CD8-positive, alpha-beta memory T cell (primary cell): ENCODE measurements at regions not wholly inside any gene's neighbourhood (a gene's known extent, or its start where the extent isn't known, plus 50 kb on each side); places are given as distances from the start of the nearest gene placed in this dataset.

Source experiments
- CTCF ChIA-PET: fragments of 350-600 bp; sonication (Branson Sonifier 250); formaldehyde crosslinking; loops from one replicate; lab custom pipeline; 2021; ENCODE audit warnings: antibody characterized with exemption; lab: Charles Lee
- POLR2A ChIA-PET: fragments of 350-600 bp; sonication (Branson Sonifier 250); formaldehyde crosslinking; loops from one replicate; lab custom pipeline; 2021; ENCODE audit warnings: antibody characterized with exemption; lab: Charles Lee
- DNase-seq, 5 donors: peaks; one replicate each; pipeline versions ENCODE4 v3.0.0 to v3.0.0-alpha.2; 2020 to 2022; ENCODE audit warnings: mixed read lengths in 1 of 5
- H3K27ac ChIP-seq: one replicate; pipeline ENCODE4 v1.7.0; 2013; ENCODE audit warnings: low read depth, mild to moderate bottlenecking, low read length, moderate library complexity
- H3K27me3 ChIP-seq: 2 replicates; pipeline ENCODE4 v1.7.0; 2013; ENCODE audit warnings: low read length, mild to moderate bottlenecking; ENCODE audit not compliant: insufficient read depth, poor library complexity, severe bottlenecking
- H3K36me3 ChIP-seq: 2 replicates; pipeline ENCODE4 v1.7.0; 2013; ENCODE audit warnings: mild to moderate bottlenecking, low read length, moderate library complexity; ENCODE audit not compliant: insufficient read depth
- H3K4me1 ChIP-seq: 2 replicates; pipeline ENCODE4 v1.7.0; 2013; ENCODE audit warnings: mild to moderate bottlenecking, low read length, moderate library complexity; ENCODE audit not compliant: insufficient read depth
- H3K4me3 ChIP-seq: 2 replicates; pipeline ENCODE4 v1.7.0; 2013; ENCODE audit warnings: mild to moderate bottlenecking, low read length
- H3K9me3 ChIP-seq: 2 replicates; pipeline ENCODE4 v1.7.0; 2013; ENCODE audit warnings: mild to moderate bottlenecking, low read length
- H3K27ac Mint-ChIP-seq, 8 donors: one replicate each; pipeline ENCODE4 v1.8.0; 2020 to 2021; ENCODE audit warnings: mixed read lengths in 8 of 8, mild to moderate bottlenecking in 6 of 8, inconsistent platforms in 3 of 8, moderate library complexity in 3 of 8
- H3K27me3 Mint-ChIP-seq, 2 donors: one replicate each; pipeline ENCODE4 v1.8.0; 2020 to 2021; ENCODE audit warnings: mixed read lengths in 2 of 2, mild to moderate bottlenecking in 1 of 2, moderate library complexity in 1 of 2
- H3K36me3 Mint-ChIP-seq, 3 donors: one replicate each; pipeline ENCODE4 v1.8.0; 2020 to 2021; ENCODE audit warnings: mixed read lengths in 3 of 3, inconsistent platforms in 1 of 3, mild to moderate bottlenecking in 1 of 3
- H3K4me1 Mint-ChIP-seq, 3 donors: one replicate each; pipeline ENCODE4 v1.8.0; 2020 to 2021; ENCODE audit warnings: mixed read lengths in 3 of 3, inconsistent platforms in 1 of 3, mild to moderate bottlenecking in 1 of 3
- H3K4me3 Mint-ChIP-seq, 7 donors: one replicate each; pipeline ENCODE4 v1.8.0; 2020 to 2021; ENCODE audit warnings: mixed read lengths in 7 of 7, mild to moderate bottlenecking in 6 of 7, moderate library complexity in 4 of 7, inconsistent platforms in 2 of 7
- H3K9me3 Mint-ChIP-seq, 5 donors: one replicate each; pipeline ENCODE4 v1.8.0; 2020 to 2022; ENCODE audit warnings: mixed read lengths in 5 of 5, mild to moderate bottlenecking in 3 of 5, moderate library complexity in 2 of 5, inconsistent platforms in 1 of 5

GRCh38 chr14:96931751-96932150, 134.6 kb downstream of the VRK1 start:
- no peak for DNase-seq
- peaks cover 0 to 1% (median 0%) of the 10 kb centered on the region in 3 donors for H3K36me3 Mint-ChIP-seq
- no peaks in the 10 kb centered on the region for H3K9me3 Mint-ChIP-seq
- H3K27me3 Mint-ChIP-seq, result no peaks in the 10 kb centered on the region
- no peak overlapping the region for H3K27ac Mint-ChIP-seq
- H3K4me1 Mint-ChIP-seq, result no peaks in the 10 kb centered on the region
- POLR2A ChIA-PET, result no interaction called here
- H3K4me3 ChIP-seq, result no peak overlapping the region
- no peak overlapping the region for H3K27ac ChIP-seq
- H3K4me3 Mint-ChIP-seq, result no peak overlapping the region
- H3K4me1 ChIP-seq, result no peaks in the 10 kb centered on the region
- no peaks in the 10 kb centered on the region for H3K9me3 ChIP-seq
- no peaks in the 10 kb centered on the region for H3K27me3 ChIP-seq
- H3K36me3 ChIP-seq, result no peaks in the 10 kb centered on the region
- CTCF ChIA-PET, result no interaction called here

- no peaks in the 10 kb centered on the region for H3K9me3 Mint-ChIP-seq
- H3K4me3 Mint-ChIP-seq, result no peak overlapping the region
- Histone ChIP-seq H3K36me3 (no peaks in the 10 kb centered on the region), H3K27me3 (no peaks in the 10 kb centered on the region), H3K9me3 (no peaks in the 10 kb centered on the region), H3K4me3 (no peak overlapping the region), H3K27ac (no peak overlapping the region), H3K4me1 (no peaks in the 10 kb centered on the region)
- DNase-seq, result no peak
- H3K27ac Mint-ChIP-seq, result no peak overlapping the region
- H3K4me1 Mint-ChIP-seq, result no peaks in the 10 kb centered on the region
- H3K36me3 Mint-ChIP-seq, result peaks cover 0 to 3% (median 1%) of the 10 kb centered on the region in 3 donors
- peaks cover 0 to 4% of the 10 kb centered on the region in 2 donors for H3K27me3 Mint-ChIP-seq
- ChIA-PET CTCF (no interaction called here), POLR2A (no interaction called here)
Observed at GRCh38 chr14:96934638-96935330, 137.6 kb downstream of the VRK1 start.

- H3K27me3 Mint-ChIP-seq, result peaks cover 0 to 4% of the 10 kb centered on the region in 2 donors
- no peaks in the 10 kb centered on the region for H3K9me3 Mint-ChIP-seq
- no peaks in the 10 kb centered on the region for H3K27me3 ChIP-seq
- H3K27ac ChIP-seq, result no peak overlapping the region
- H3K4me1 Mint-ChIP-seq, result no peaks in the 10 kb centered on the region
- DNase-seq, result no peak
- H3K9me3 ChIP-seq, result no peaks in the 10 kb centered on the region
- CTCF ChIA-PET, result no interaction called here
- H3K4me1 ChIP-seq, result no peaks in the 10 kb centered on the region
- no peak overlapping the region for H3K4me3 ChIP-seq
- no peak overlapping the region for H3K4me3 Mint-ChIP-seq
- H3K36me3 ChIP-seq, result no peaks in the 10 kb centered on the region
- H3K27ac Mint-ChIP-seq, result peak overlapping the region in 1 of 8 donors; percentile 38
- POLR2A ChIA-PET, result no interaction called here
- H3K36me3 Mint-ChIP-seq, result peaks cover 0 to 9% (median 0%) of the 10 kb centered on the region in 3 donors
Observed at GRCh38 chr14:96938946-96939345, 141.8 kb downstream of the VRK1 start.

- Mint-ChIP-seq H3K27me3 (peaks cover 0 to 4% of the 10 kb centered on the region in 2 donors), H3K36me3 (peaks cover 0 to 9% (median 0%) of the 10 kb centered on the region in 3 donors), H3K9me3 (no peaks in the 10 kb centered on the region), H3K4me3 (no peak overlapping the region), H3K27ac (no peak overlapping the region), H3K4me1 (peaks cover 2 to 5% (median 5%) of the 10 kb centered on the region in 3 donors)
- CTCF ChIA-PET, result no interaction called here
- no peak overlapping the region for H3K27ac ChIP-seq
- H3K4me1 ChIP-seq, result no peaks in the 10 kb centered on the region
- POLR2A ChIA-PET, result no interaction called here
- no peaks in the 10 kb centered on the region for H3K36me3 ChIP-seq
- H3K9me3 ChIP-seq, result no peaks in the 10 kb centered on the region
- H3K27me3 ChIP-seq, result no peaks in the 10 kb centered on the region
- no peak for DNase-seq
- H3K4me3 ChIP-seq, result no peak overlapping the region
Observed at GRCh38 chr14:96940009-96940408, 142.8 kb downstream of the VRK1 start.

- H3K27ac Mint-ChIP-seq, result peak overlapping the region in 2 of 8 donors; percentile 23 to 84
- H3K4me3 Mint-ChIP-seq, result no peak overlapping the region
- no peaks in the 10 kb centered on the region for H3K9me3 Mint-ChIP-seq
Observed at GRCh38 chr14:96944297-96944696, 147.1 kb downstream of the VRK1 start.

GRCh38 chr14:96945721-96946120, 148.5 kb downstream of the VRK1 start:
- H3K4me3 ChIP-seq, result no peak overlapping the region
- H3K9me3 ChIP-seq, result no peaks in the 10 kb centered on the region
- H3K27ac Mint-ChIP-seq, result peak overlapping the region in 4 of 8 donors; percentile 12 to 44 (median 13)
- DNase-seq, result no peak
- no peaks in the 10 kb centered on the region for H3K27me3 ChIP-seq
- H3K36me3 Mint-ChIP-seq, result peaks cover 0 to 7% (median 5%) of the 10 kb centered on the region in 3 donors
- ChIA-PET CTCF (no interaction called here), POLR2A (no interaction called here)
- no peaks in the 10 kb centered on the region for H3K27me3 Mint-ChIP-seq
- no peaks in the 10 kb centered on the region for H3K9me3 Mint-ChIP-seq
- peaks cover 36 to 46% (median 36%) of the 10 kb centered on the region in 3 donors for H3K4me1 Mint-ChIP-seq
- peak overlapping the region in 3 of 7 donors; percentile 1 to 52 (median 32) for H3K4me3 Mint-ChIP-seq
- no peaks in the 10 kb centered on the region for H3K36me3 ChIP-seq
- H3K4me1 ChIP-seq, result peaks cover 21% of the 10 kb centered on the region
- H3K27ac ChIP-seq, result no peak overlapping the region

More at GRCh38 chr14:96944297-96944696, 147.1 kb downstream of the VRK1 start:
- Histone ChIP-seq H3K27ac (no peak overlapping the region), H3K9me3 (no peaks in the 10 kb centered on the region), H3K27me3 (no peaks in the 10 kb centered on the region), H3K4me3 (no peak overlapping the region), H3K4me1 (peaks cover 12% of the 10 kb centered on the region), H3K36me3 (no peaks in the 10 kb centered on the region)
- no peak for DNase-seq
- ChIA-PET POLR2A (no interaction called here), CTCF (no interaction called here)
- Mint-ChIP-seq H3K36me3 (peaks cover 0 to 9% (median 5%) of the 10 kb centered on the region in 3 donors), H3K27me3 (peaks cover 0 to 2% of the 10 kb centered on the region in 2 donors), H3K4me1 (peaks cover 23 to 32% (median 25%) of the 10 kb centered on the region in 3 donors)

- Mint-ChIP-seq H3K27ac (peak overlapping the region in 7 of 8 donors; percentile 10 to 81 (median 69)), H3K27me3 (no peaks in the 10 kb centered on the region), H3K4me1 (peaks cover 34 to 46% (median 36%) of the 10 kb centered on the region in 3 donors), H3K36me3 (peaks cover 0 to 16% (median 8%) of the 10 kb centered on the region in 3 donors), H3K9me3 (peaks cover 0 to 2% (median 0%) of the 10 kb centered on the region in 5 donors), H3K4me3 (peak overlapping the region in 3 of 7 donors; percentile 5 to 25 (median 24))
- no peaks in the 10 kb centered on the region for H3K9me3 ChIP-seq
- H3K36me3 ChIP-seq, result no peaks in the 10 kb centered on the region
- no peak for DNase-seq
- H3K27ac ChIP-seq, result no peak overlapping the region
- ChIA-PET POLR2A (no interaction called here), CTCF (no interaction called here)
- peaks cover 21% of the 10 kb centered on the region for H3K4me1 ChIP-seq
- H3K27me3 ChIP-seq, result no peaks in the 10 kb centered on the region
- no peak overlapping the region for H3K4me3 ChIP-seq
Observed at GRCh38 chr14:96949594-96949993, 152.4 kb downstream of the VRK1 start.

GRCh38 chr14:96951511-96951910, 154.3 kb downstream of the VRK1 start:
- no peaks in the 10 kb centered on the region for H3K27me3 ChIP-seq
- peaks cover 0 to 16% (median 8%) of the 10 kb centered on the region in 3 donors for H3K36me3 Mint-ChIP-seq
- no peak overlapping the region for H3K4me3 ChIP-seq
- peak overlapping the region in 2 of 8 donors; percentile 54 to 61 for H3K27ac Mint-ChIP-seq
- no peak overlapping the region for H3K4me3 Mint-ChIP-seq
- H3K27ac ChIP-seq, result no peak overlapping the region
- H3K4me1 Mint-ChIP-seq, result peaks cover 17 to 35% (median 22%) of the 10 kb centered on the region in 3 donors
- no peaks in the 10 kb centered on the region for H3K27me3 Mint-ChIP-seq
- CTCF ChIA-PET, result no interaction called here
- H3K4me1 ChIP-seq, result peaks cover 10% of the 10 kb centered on the region
- no peaks in the 10 kb centered on the region for H3K36me3 ChIP-seq
- H3K9me3 Mint-ChIP-seq, result peaks cover 0 to 2% (median 0%) of the 10 kb centered on the region in 5 donors
- no peaks in the 10 kb centered on the region for H3K9me3 ChIP-seq
- DNase-seq, result no peak
- POLR2A ChIA-PET, result no interaction called here
